ENCODE measurements at regions not wholly inside any gene's neighbourhood (a gene's known extent, or its start where the extent isn't known, plus 50 kb on each side); places are given as distances from the start of the nearest gene placed in this dataset.

DNA sequence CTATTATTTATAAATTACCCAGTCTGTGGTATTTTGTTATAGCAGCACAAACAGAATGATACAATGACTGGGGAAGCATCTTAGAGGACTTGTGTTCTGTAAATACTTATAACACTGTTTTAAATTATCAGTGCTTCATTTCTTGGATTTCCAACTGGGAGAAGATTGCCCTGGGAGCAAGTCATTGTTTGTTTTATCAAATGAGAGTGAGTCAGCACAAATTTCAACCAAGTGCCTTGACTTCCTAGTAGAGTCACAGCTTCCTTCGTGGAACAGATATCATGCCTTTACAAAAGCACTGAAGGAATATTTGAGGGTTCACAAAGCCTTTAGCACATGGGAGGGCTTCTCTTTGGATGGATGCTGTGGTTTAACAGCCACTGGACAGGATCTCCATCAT is 234.1 kb downstream of the KTN1 start:
- Histone ChIP-seq H3K27ac (ENCODE audit: low read depth, low read length, poor library complexity, severe bottlenecking) (no peak overlapping the region), H3K9me3 (ENCODE audit: low read depth, low read length, poor library complexity, severe bottlenecking) (no peaks in the 10 kb centered on the region), H3K4me3 (ENCODE audit: low read depth, low read length, poor library complexity, severe bottlenecking) (no peak overlapping the region), H3K4me1 (ENCODE audit: insufficient read depth, low read length, poor library complexity, severe bottlenecking) (no peaks in the 10 kb centered on the region), H3K36me3 (ENCODE audit: insufficient read depth, low read length, poor library complexity, severe bottlenecking) (no peaks in the 10 kb centered on the region), H3K27me3 (replicated peaks; ENCODE audit: insufficient read depth, low read depth, low read length, poor library complexity) (no peaks in the 10 kb centered on the region)
- ChIA-PET POLR2A (ENCODE audit: low non-redundant PET) (no interaction called here), CTCF (no interaction called here)
- DNase-seq (ENCODE audit: low spot score), result no peak
- no TSS peak for BruUV-seq (replicated peaks)
- TF ChIP-seq EZH2 (IDR thresholded peaks at IDR 0.05; ENCODE audit: borderline replicate concordance, low read depth, low read length, poor library complexity, severe bottlenecking), result no peak
- TF ChIP-seq, protein P1, sequence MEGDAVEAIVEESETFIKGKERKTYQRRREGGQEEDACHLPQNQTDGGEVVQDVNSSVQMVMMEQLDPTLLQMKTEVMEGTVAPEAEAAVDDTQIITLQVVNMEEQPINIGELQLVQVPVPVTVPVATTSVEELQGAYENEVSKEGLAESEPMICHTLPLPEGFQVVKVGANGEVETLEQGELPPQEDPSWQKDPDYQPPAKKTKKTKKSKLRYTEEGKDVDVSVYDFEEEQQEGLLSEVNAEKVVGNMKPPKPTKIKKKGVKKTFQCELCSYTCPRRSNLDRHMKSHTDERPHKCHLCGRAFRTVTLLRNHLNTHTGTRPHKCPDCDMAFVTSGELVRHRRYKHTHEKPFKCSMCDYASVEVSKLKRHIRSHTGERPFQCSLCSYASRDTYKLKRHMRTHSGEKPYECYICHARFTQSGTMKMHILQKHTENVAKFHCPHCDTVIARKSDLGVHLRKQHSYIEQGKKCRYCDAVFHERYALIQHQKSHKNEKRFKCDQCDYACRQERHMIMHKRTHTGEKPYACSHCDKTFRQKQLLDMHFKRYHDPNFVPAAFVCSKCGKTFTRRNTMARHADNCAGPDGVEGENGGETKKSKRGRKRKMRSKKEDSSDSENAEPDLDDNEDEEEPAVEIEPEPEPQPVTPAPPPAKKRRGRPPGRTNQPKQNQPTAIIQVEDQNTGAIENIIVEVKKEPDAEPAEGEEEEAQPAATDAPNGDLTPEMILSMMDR (conservative IDR thresholded peaks at IDR 0.05; ENCODE audit: low read depth, low read length), result no peak
- intact Hi-C loops (cut with micrococcal nuclease; ENCODE audit: unreplicated experiment), result no loop called here

DNA sequence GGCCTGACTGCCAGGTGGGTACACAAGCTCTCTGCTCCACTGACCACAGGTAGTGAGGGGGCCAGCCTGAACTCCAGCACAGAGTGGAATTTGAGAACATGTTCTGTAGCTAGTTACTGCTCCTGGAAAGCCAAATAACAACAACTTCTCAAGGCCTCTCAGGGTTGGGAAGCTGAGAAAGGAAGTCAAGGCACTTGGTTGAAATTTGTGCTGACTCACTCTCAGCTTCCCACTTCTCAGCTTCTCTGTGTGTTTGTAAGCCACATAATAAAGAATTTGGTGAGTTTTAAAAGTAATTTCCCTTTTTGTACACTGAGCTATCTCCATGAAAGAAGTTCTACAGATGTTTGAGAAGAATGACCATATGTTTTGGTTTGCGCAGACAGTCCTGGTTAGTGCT is 234.9 kb downstream of the KTN1 start:
- Histone ChIP-seq H3K9me3 (ENCODE audit: low read depth, low read length, poor library complexity, severe bottlenecking) (no peaks in the 10 kb centered on the region), H3K27me3 (replicated peaks; ENCODE audit: insufficient read depth, low read depth, low read length, poor library complexity) (no peaks in the 10 kb centered on the region), H3K4me3 (ENCODE audit: low read depth, low read length, poor library complexity, severe bottlenecking) (no peak overlapping the region), H3K4me1 (ENCODE audit: insufficient read depth, low read length, poor library complexity, severe bottlenecking) (no peaks in the 10 kb centered on the region), H3K36me3 (ENCODE audit: insufficient read depth, low read length, poor library complexity, severe bottlenecking) (no peaks in the 10 kb centered on the region), H3K27ac (ENCODE audit: low read depth, low read length, poor library complexity, severe bottlenecking) (no peak overlapping the region)
- DNase-seq (ENCODE audit: low spot score), result no peak
- no peak for TF ChIP-seq EZH2 (IDR thresholded peaks at IDR 0.05; ENCODE audit: borderline replicate concordance, low read depth, low read length, poor library complexity, severe bottlenecking)
- TF ChIP-seq, protein P1 (conservative IDR thresholded peaks at IDR 0.05; ENCODE audit: low read depth, low read length), result no peak
- ChIA-PET POLR2A (ENCODE audit: low non-redundant PET) (no interaction called here), CTCF (no interaction called here)
- BruUV-seq (replicated peaks), result no TSS peak
- intact Hi-C loops (cut with micrococcal nuclease; ENCODE audit: unreplicated experiment), result no loop called here

DNA sequence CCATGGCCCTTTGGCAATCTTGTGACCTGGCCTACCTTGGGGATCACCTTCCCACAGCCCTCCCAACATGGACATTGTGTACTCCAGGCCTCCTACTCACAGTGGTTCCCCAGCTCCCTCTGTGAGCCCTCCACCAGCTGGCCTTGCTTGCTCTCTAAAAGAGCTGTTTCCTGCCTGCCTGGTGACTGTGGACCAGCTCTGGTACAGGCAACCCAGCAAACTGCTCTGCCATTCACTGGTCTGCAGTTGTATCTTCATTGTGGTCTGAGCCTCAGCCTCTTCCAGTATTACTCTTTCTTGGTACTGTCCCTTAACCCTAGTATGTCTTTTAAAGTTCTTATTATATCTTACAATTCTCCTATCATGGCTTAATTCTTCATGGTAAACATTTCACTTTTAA is 236.2 kb downstream of the KTN1 start:
- Histone ChIP-seq H3K27me3 (replicated peaks; ENCODE audit: insufficient read depth, low read depth, low read length, poor library complexity) (no peaks in the 10 kb centered on the region), H3K9me3 (ENCODE audit: low read depth, low read length, poor library complexity, severe bottlenecking) (no peaks in the 10 kb centered on the region), H3K27ac (ENCODE audit: low read depth, low read length, poor library complexity, severe bottlenecking) (no peak overlapping the region), H3K4me3 (ENCODE audit: low read depth, low read length, poor library complexity, severe bottlenecking) (no peak overlapping the region), H3K36me3 (ENCODE audit: insufficient read depth, low read length, poor library complexity, severe bottlenecking) (no peaks in the 10 kb centered on the region), H3K4me1 (ENCODE audit: insufficient read depth, low read length, poor library complexity, severe bottlenecking) (no peaks in the 10 kb centered on the region)
- POLR2A ChIA-PET (ENCODE audit: low non-redundant PET), result no interaction called here
- CTCF ChIA-PET, result no interaction called here
- no TSS peak for BruUV-seq (replicated peaks)
- TF ChIP-seq EZH2 (IDR thresholded peaks at IDR 0.05; ENCODE audit: borderline replicate concordance, low read depth, low read length, poor library complexity, severe bottlenecking), result no peak
- TF ChIP-seq, protein P1 (conservative IDR thresholded peaks at IDR 0.05; ENCODE audit: low read depth, low read length), result no peak
- intact Hi-C loops (cut with micrococcal nuclease; ENCODE audit: unreplicated experiment), result no loop called here
- no peak for DNase-seq (ENCODE audit: low spot score)
